Neutrophil (primary cell): ENCODE measurements at regions not wholly inside any gene's neighbourhood (a gene's known extent, or its start where the extent isn't known, plus 50 kb on each side); places are given as distances from the start of the nearest gene placed in this dataset.

Source experiments
- H3K27ac ChIP-seq: fragments of 200-600 bp; sonication (generic); 2 replicates; pipeline ENCODE4 v1.5.1; 2016; ENCODE audit warnings: mild to moderate bottlenecking, moderate library complexity
- H3K27me3 ChIP-seq: fragments of 200-600 bp; sonication (generic); 2 replicates; pipeline ENCODE4 v1.6.0; 2016; ENCODE audit warnings: mild to moderate bottlenecking
- H3K36me3 ChIP-seq: fragments of 200-600 bp; sonication (generic); 2 replicates; pipeline ENCODE4 v1.5.1; 2017
- H3K4me1 ChIP-seq, 2 experiments: fragments of 200-600 bp in 1 of 2; sonication (generic) in 1 of 2; 1 replicate in 1 of 2; 2 replicates in 1 of 2; pipeline versions ENCODE4 v1.5.1 to v1.6.1; 2013 to 2016; ENCODE audit warnings: low read depth in 1 of 2, low read length in 1 of 2, mild to moderate bottlenecking in 1 of 2, moderate library complexity in 1 of 2; ENCODE audit not compliant: control insufficient read depth in 1 of 2, insufficient read depth in 1 of 2
- H3K4me3 ChIP-seq, 2 experiments: fragments of 200-600 bp in 1 of 2; sonication (generic) in 1 of 2; 1 replicate in 1 of 2; 2 replicates in 1 of 2; pipeline ENCODE4 v1.5.1; 2013 to 2016; ENCODE audit warnings: low read depth in 1 of 2, low read length in 1 of 2, mild to moderate bottlenecking in 1 of 2, moderate library complexity in 1 of 2
- H3K9me3 ChIP-seq: fragments of 200-600 bp; sonication (generic); 2 replicates; pipeline ENCODE4 v1.5.1; 2016
- CTCF ChIP-seq: fragments of 200-600 bp; sonication (generic); IDR thresholded peaks from 2 replicates; pipeline ENCODE4 v1.5.1; 2016; ENCODE audit warnings: antibody characterized with exemption

- no peaks in the 10 kb centered on the region for H3K27me3 ChIP-seq
- no peak overlapping the region for H3K4me3 ChIP-seq
- TF ChIP-seq CTCF: no peak
- H3K36me3 ChIP-seq: no peaks in the 10 kb centered on the region
- no peaks in the 10 kb centered on the region for H3K9me3 ChIP-seq
- no peaks in the 10 kb centered on the region for H3K4me1 ChIP-seq
- H3K27ac ChIP-seq: no peak overlapping the region
Observed at GRCh38 chr11:26086028-26086427, 245.9 kb upstream of the ANO3 start.

- Histone ChIP-seq H3K4me3 (no peak overlapping the region), H3K27ac (no peak overlapping the region), H3K27me3 (no peaks in the 10 kb centered on the region), H3K4me1 (no peaks in the 10 kb centered on the region), H3K36me3 (no peaks in the 10 kb centered on the region), H3K9me3 (no peaks in the 10 kb centered on the region)
- TF ChIP-seq CTCF: no peak
Observed at GRCh38 chr11:26087120-26087935, 244.6 kb upstream of the ANO3 start.

GRCh38 chr11:26088391-26088790 is 243.5 kb upstream of the ANO3 start:
- Histone ChIP-seq H3K27ac (no peak overlapping the region), H3K4me1 (no peaks in the 10 kb centered on the region), H3K4me3 (no peak overlapping the region), H3K9me3 (no peaks in the 10 kb centered on the region), H3K27me3 (no peaks in the 10 kb centered on the region), H3K36me3 (no peaks in the 10 kb centered on the region)
- no peak for TF ChIP-seq CTCF

GRCh38 chr11:26090651-26091050 is 241.3 kb upstream of the ANO3 start:
- Histone ChIP-seq H3K36me3 (no peaks in the 10 kb centered on the region), H3K4me3 (no peak overlapping the region), H3K27me3 (no peaks in the 10 kb centered on the region), H3K4me1 (no peaks in the 10 kb centered on the region), H3K27ac (no peak overlapping the region), H3K9me3 (no peaks in the 10 kb centered on the region)
- TF ChIP-seq CTCF: no peak

GRCh38 chr11:26093206-26093605 is 238.7 kb upstream of the ANO3 start:
- Histone ChIP-seq H3K4me3 (no peak overlapping the region), H3K27ac (no peak overlapping the region), H3K36me3 (no peaks in the 10 kb centered on the region), H3K4me1 (no peaks in the 10 kb centered on the region), H3K9me3 (no peaks in the 10 kb centered on the region), H3K27me3 (no peaks in the 10 kb centered on the region)
- no peak for TF ChIP-seq CTCF
